HCT116 (cell line): ENCODE measurements at regions not wholly inside any gene's neighbourhood (a gene's known extent, or its start where the extent isn't known, plus 50 kb on each side); places are given as distances from the start of the nearest gene placed in this dataset.

Experiments used
- CEBPB ChIP-seq: IDR thresholded peaks from 2 replicates; pipeline ENCODE4 v1.6.1; 2012; ENCODE audit warnings: low read depth
- CTCF ChIP-seq, 3 experiments: fragments of 200-600 bp in 1 of 3; sonication (generic) in 1 of 3; IDR thresholded peaks in 2 of 3; conservative IDR thresholded peaks in 1 of 3; 2 replicates each; pipeline ENCODE4 v1.5.1; 2012 to 2017; ENCODE audit warnings: low read depth in 2 of 3, low read length in 2 of 3, antibody characterized with exemption in 1 of 3, borderline replicate concordance in 1 of 3, control low read depth in 1 of 3, mild to moderate bottlenecking in 1 of 3, mixed read lengths in 1 of 3, mixed run types in 1 of 3, moderate library complexity in 1 of 3; ENCODE audit not compliant: insufficient read depth in 1 of 3
- POLR2A ChIP-seq: IDR thresholded peaks from 2 replicates; pipeline ENCODE4 v1.7.0; 2011; ENCODE audit warnings: borderline replicate concordance; ENCODE audit not compliant: insufficient read depth, insufficient read length; ENCODE audit errors: extremely low read depth
- RAD21 ChIP-seq: IDR thresholded peaks from 2 replicates; pipeline ENCODE4 v1.6.1; 2012; ENCODE audit warnings: low read depth, mild to moderate bottlenecking
- SIN3A ChIP-seq: IDR thresholded peaks from 2 replicates; pipeline ENCODE4 v1.6.1; 2012; ENCODE audit warnings: low read depth
- ZFX ChIP-seq: fragments of 450-650 bp; IDR thresholded peaks from 2 replicates; pipeline ENCODE4 v1.6.1; 2017

- TF ChIP-seq CTCF (IDR thresholded peaks at IDR 0.05 in 2 of 3, conservative IDR thresholded peaks at IDR 0.05 in 1 of 3; ENCODE audit: borderline replicate concordance in 1 of 3, insufficient read depth in 1 of 3, low read depth in 2 of 3, low read length in 2 of 3) (no peak), ZFX (no peak), CEBPB (no peak), RAD21 (no peak), POLR2A (no peak), SIN3A (no peak)
Measured at GRCh38 chr4:27181693-27182092, 321.1 kb downstream of the STIM2 start.
